Uterus (tissue), 2 donors: ENCODE measurements at regions not wholly inside any gene's neighbourhood (a gene's known extent, or its start where the extent isn't known, plus 50 kb on each side); places are given as distances from the start of the nearest gene placed in this dataset.

Experiments used
- POLR2A ChIP-seq, 2 donors: fragments of 450-650 bp; IDR thresholded peaks; one replicate each; pipeline ENCODE4 v1.6.1; 2016; ENCODE audit warnings: antibody characterized with exemption in 2 of 2, mild to moderate bottlenecking in 1 of 2, moderate library complexity in 1 of 2
- TF ChIP-seq, protein P1 (sequence below), 4 experiments: fragments of 200-600 bp in 2 of 4; fragments of 450-650 bp in 2 of 4; sonication (generic) in 2 of 4; IDR thresholded peaks; one replicate each; pipeline ENCODE4 v1.5.1; 2016 to 2019; ENCODE audit warnings: antibody characterized with exemption in 4 of 4, mild to moderate bottlenecking in 2 of 4, moderate library complexity in 1 of 4

DNA sequence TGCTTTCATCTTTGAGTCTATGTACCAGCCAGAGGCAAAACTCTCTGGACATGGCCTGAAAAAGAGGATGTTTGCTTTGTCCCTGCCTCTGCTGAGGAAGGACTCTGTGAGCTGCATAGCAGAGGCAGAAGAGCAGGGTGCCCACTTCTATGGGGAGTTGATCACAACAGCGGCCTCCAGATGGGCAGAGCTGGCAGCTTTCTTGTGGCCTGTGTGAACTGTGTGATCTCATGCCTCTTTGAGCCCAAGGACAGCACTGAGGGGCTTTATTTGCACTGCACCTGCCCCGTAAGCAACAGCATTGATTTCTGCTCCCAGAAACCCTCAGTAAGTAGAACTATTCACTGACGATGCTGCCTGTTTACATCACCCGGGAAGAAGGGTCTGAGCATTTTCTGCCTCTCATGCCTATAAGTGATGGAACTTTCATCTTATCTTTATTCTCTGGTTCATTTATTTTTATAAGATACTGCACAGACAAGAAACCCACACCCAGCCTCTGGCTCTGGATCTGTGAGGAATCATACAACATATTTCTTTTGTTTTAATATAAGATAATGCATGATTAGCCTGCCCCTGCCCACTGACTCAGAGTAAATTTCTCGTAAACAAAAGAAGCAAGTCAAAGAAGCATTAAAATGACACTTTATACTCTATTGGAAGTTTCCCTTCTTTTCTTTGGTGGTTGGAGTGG lies 244.2 kb upstream of the SOX21 start:
- no peak for TF ChIP-seq POLR2A (IDR thresholded peaks at IDR 0.05)
- TF ChIP-seq, protein P1, sequence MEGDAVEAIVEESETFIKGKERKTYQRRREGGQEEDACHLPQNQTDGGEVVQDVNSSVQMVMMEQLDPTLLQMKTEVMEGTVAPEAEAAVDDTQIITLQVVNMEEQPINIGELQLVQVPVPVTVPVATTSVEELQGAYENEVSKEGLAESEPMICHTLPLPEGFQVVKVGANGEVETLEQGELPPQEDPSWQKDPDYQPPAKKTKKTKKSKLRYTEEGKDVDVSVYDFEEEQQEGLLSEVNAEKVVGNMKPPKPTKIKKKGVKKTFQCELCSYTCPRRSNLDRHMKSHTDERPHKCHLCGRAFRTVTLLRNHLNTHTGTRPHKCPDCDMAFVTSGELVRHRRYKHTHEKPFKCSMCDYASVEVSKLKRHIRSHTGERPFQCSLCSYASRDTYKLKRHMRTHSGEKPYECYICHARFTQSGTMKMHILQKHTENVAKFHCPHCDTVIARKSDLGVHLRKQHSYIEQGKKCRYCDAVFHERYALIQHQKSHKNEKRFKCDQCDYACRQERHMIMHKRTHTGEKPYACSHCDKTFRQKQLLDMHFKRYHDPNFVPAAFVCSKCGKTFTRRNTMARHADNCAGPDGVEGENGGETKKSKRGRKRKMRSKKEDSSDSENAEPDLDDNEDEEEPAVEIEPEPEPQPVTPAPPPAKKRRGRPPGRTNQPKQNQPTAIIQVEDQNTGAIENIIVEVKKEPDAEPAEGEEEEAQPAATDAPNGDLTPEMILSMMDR (IDR thresholded peaks at IDR 0.05): no peak
